ENCODE measurements at regions not wholly inside any gene's neighbourhood (a gene's known extent, or its start where the extent isn't known, plus 50 kb on each side); places are given as distances from the start of the nearest gene placed in this dataset.

GRCh38 chr18:30562231-30562630 lies 480.3 kb downstream of the DSC3 start (continued):
- TF ChIP-seq CHD7 (IDR thresholded peaks at IDR 0.05; ENCODE audit: insufficient replicate concordance, low read length) (no peak), BACH1 (IDR thresholded peaks at IDR 0.05; ENCODE audit: low read length) (no peak), NANOG (IDR thresholded peaks at IDR 0.05; ENCODE audit: insufficient read depth, low read depth, low read length, poor library complexity, severe bottlenecking) (no peak), RXRA (IDR thresholded peaks at IDR 0.05; ENCODE audit: insufficient read depth, low read depth, low read length) (no peak)
